ENCODE measurements at regions not wholly inside any gene's neighbourhood (a gene's known extent, or its start where the extent isn't known, plus 50 kb on each side); places are given as distances from the start of the nearest gene placed in this dataset.

DNA sequence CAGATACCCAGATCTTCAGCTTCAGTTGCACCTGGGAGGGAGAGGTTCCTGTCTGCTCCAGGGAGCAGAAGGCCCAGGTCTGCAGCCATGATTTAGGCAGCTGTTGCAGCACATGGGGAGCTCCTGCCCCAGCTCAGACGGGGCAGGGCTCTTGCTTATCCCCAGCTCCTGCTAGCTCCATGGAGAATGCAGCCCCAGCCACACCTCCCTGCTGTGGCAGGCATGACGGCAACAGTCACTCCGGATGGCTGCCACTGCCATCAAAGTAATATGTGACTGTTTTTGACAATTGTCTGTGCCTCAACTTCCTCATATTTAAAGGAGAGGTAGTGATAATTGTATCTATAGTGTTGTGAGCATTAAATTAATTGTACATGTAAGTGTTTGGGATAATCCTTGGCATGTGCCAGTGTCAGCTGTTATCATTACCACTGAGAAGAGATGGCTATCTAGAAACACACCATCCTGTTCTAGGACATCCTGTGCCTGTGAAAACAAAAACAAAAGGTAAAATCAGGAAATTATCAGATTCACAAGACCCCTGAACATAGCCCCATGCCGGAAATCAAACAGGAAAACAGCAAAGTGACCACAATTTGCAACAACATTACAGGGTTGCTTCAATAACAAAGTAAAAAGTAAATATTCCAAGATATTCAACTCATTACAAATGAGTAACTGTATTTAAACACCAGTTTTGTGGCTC, 1048.8 kb upstream of the ACO1 start:
- DNase-seq: peak in 1 of 9 donors; percentile 17
- peaks cover 6 to 28% (median 20%) of the 10 kb centered on the region in 7 donors for H3K4me1 Mint-ChIP-seq
- intact Hi-C loops (cut with micrococcal nuclease): loop anchor here (1.0 to 5.0 kb wide), 3 partner anchors 11 to 262 kb away; no protein-coding TSS in a partner anchor
- H3K4me3 ChIP-seq (ENCODE audit: low read length): peak overlapping the region; percentile 12
- peak overlapping the region; percentile 3 to 71 (median 55) for H3K4me3 Mint-ChIP-seq
- H3K27ac ChIP-seq (ENCODE audit: low read depth, low read length): no peak overlapping the region
- ChIA-PET CTCF (interaction anchor here (1.3 kb wide), 1 partner anchor 11 kb away, joined by 3 read pairs; no protein-coding TSS in a partner anchor), POLR2A (interaction anchor here (1.4 to 2.6 kb wide), 3 partner anchors 10 to 11 kb away, joined by 4 to 22 read pairs (median 11); no protein-coding TSS in a partner anchor)
- H3K27me3 Mint-ChIP-seq: peaks cover 0 to 3% (median 0%) of the 10 kb centered on the region in 5 donors
- ATAC-seq: no peak
- peak overlapping the region in 6 of 9 donors; percentile 34 to 92 (median 59) for H3K27ac Mint-ChIP-seq
- peaks cover 23 to 26% of the 10 kb centered on the region in 2 donors for H3K4me1 ChIP-seq (ENCODE audit: control insufficient read depth in 2 of 2, insufficient read depth in 2 of 2, low read length in 2 of 2)
- H3K36me3 ChIP-seq (ENCODE audit: control insufficient read depth in 2 of 3, insufficient read depth in 3 of 3, low read length in 3 of 3): no peaks in the 10 kb centered on the region
- H3K9me3 Mint-ChIP-seq: peaks cover 0 to 6% (median 2%) of the 10 kb centered on the region in 11 donors
- H3K9me3 ChIP-seq (ENCODE audit: control insufficient read depth in 2 of 3, low read length in 3 of 3): peaks cover 0 to 10% (median 2%) of the 10 kb centered on the region in 3 experiments
- H3K36me3 Mint-ChIP-seq: peaks cover 0 to 4% (median 0%) of the 10 kb centered on the region in 5 donors
- no peaks in the 10 kb centered on the region for H3K27me3 ChIP-seq (ENCODE audit: control insufficient read depth in 2 of 2, insufficient read depth in 2 of 2, low read length in 2 of 2)

DNA sequence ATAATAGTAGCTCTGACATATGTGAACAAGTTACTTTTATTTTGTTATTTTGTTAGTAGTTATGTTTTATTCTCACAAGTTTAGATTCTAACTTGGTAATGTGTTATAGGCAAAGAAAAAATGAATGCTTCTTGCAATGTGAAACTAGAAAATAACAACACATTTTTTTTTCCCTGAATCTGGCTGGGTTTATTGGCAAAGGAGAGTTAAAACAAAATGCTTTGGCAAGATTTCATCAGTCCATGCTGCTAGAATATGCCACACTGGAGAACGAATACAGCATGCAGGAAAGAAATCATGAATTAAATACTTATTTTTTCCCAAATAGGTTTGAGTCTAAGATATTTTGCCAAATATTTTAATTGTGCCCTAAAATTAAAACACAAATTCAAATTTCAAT, 1048.1 kb upstream of the ACO1 start:
- intact Hi-C loops (cut with micrococcal nuclease): loop anchor here (1.0 to 5.0 kb wide), 3 partner anchors 10 to 261 kb away; no protein-coding TSS in a partner anchor
- peaks cover 6 to 28% (median 20%) of the 10 kb centered on the region in 7 donors for H3K4me1 Mint-ChIP-seq
- DNase-seq: no peak
- ChIA-PET CTCF (interaction anchor here (1.3 kb wide), 1 partner anchor 12 kb away, joined by 3 read pairs; no protein-coding TSS in a partner anchor), POLR2A (interaction anchor here (1.4 to 2.6 kb wide), 3 partner anchors 10 to 12 kb away, joined by 4 to 22 read pairs (median 11); no protein-coding TSS in a partner anchor)
- Histone ChIP-seq H3K36me3 (ENCODE audit: control insufficient read depth in 2 of 3, insufficient read depth in 3 of 3, low read length in 3 of 3) (no peaks in the 10 kb centered on the region), H3K4me3 (ENCODE audit: low read length) (peak overlapping the region; percentile 12), H3K9me3 (ENCODE audit: control insufficient read depth in 2 of 3, low read length in 3 of 3) (peaks cover 0 to 10% (median 2%) of the 10 kb centered on the region in 3 experiments), H3K27me3 (ENCODE audit: control insufficient read depth in 2 of 2, insufficient read depth in 2 of 2, low read length in 2 of 2) (no peaks in the 10 kb centered on the region), H3K4me1 (ENCODE audit: control insufficient read depth in 2 of 2, insufficient read depth in 2 of 2, low read length in 2 of 2) (peaks cover 23 to 26% of the 10 kb centered on the region in 2 donors), H3K27ac (ENCODE audit: low read depth, low read length) (no peak overlapping the region)
- H3K4me3 Mint-ChIP-seq: peak overlapping the region in 5 of 10 donors; percentile 9 to 69 (median 56)
- peak overlapping the region in 5 of 9 donors; percentile 34 to 92 (median 61) for H3K27ac Mint-ChIP-seq
- no peak for ATAC-seq
- peaks cover 0 to 3% (median 0%) of the 10 kb centered on the region in 5 donors for H3K27me3 Mint-ChIP-seq
- H3K36me3 Mint-ChIP-seq: peaks cover 0 to 4% (median 0%) of the 10 kb centered on the region in 5 donors
- H3K9me3 Mint-ChIP-seq: peaks cover 0 to 6% (median 2%) of the 10 kb centered on the region in 11 donors

DNA sequence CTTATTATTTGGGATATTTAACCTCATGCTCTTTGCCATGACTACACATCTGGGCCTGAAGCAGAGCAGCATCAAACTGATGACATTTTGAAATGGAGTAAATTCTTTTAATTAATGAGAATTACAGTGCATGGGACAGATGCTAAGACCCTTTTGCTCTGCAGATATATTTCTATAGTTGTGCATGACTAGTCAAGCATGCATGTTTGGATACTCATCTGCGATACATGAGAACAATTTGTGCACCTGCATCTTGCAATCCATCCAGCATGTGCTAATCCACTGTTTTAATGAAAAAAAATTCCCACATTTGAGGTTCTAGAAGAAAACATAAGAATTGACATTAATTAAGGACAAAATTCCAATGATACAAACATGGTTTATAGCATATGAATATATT, 1047.6 kb upstream of the ACO1 start:
- ATAC-seq (no peak), DNase-seq (no peak)
- Mint-ChIP-seq H3K4me3 (peak overlapping the region in 1 of 10 donors; percentile 69), H3K27ac (peak overlapping the region in 2 of 9 donors; percentile 12 to 52), H3K27me3 (peaks cover 0 to 3% (median 0%) of the 10 kb centered on the region in 5 donors), H3K36me3 (peaks cover 0 to 4% (median 0%) of the 10 kb centered on the region in 5 donors), H3K9me3 (peaks cover 0 to 6% (median 2%) of the 10 kb centered on the region in 11 donors), H3K4me1 (peaks cover 7 to 32% (median 20%) of the 10 kb centered on the region in 7 donors)
- Histone ChIP-seq H3K4me1 (ENCODE audit: control insufficient read depth in 2 of 2, insufficient read depth in 2 of 2, low read length in 2 of 2) (peaks cover 23 to 26% of the 10 kb centered on the region in 2 donors), H3K36me3 (ENCODE audit: control insufficient read depth in 2 of 3, insufficient read depth in 3 of 3, low read length in 3 of 3) (no peaks in the 10 kb centered on the region), H3K27me3 (ENCODE audit: control insufficient read depth in 2 of 2, insufficient read depth in 2 of 2, low read length in 2 of 2) (no peaks in the 10 kb centered on the region), H3K4me3 (ENCODE audit: low read length) (no peak overlapping the region), H3K27ac (ENCODE audit: low read depth, low read length) (no peak overlapping the region), H3K9me3 (ENCODE audit: control insufficient read depth in 2 of 3, low read length in 3 of 3) (peaks cover 0 to 10% (median 2%) of the 10 kb centered on the region in 3 experiments)
- intact Hi-C loops (cut with micrococcal nuclease): loop anchor here (1.0 to 5.0 kb wide), 3 partner anchors 9 to 260 kb away; no protein-coding TSS in a partner anchor
- ChIA-PET CTCF (no interaction called here), POLR2A (interaction anchor here (2.4 to 2.8 kb wide), 3 partner anchors 10 to 13 kb away, joined by 10 to 22 read pairs (median 11); no protein-coding TSS in a partner anchor)

DNA sequence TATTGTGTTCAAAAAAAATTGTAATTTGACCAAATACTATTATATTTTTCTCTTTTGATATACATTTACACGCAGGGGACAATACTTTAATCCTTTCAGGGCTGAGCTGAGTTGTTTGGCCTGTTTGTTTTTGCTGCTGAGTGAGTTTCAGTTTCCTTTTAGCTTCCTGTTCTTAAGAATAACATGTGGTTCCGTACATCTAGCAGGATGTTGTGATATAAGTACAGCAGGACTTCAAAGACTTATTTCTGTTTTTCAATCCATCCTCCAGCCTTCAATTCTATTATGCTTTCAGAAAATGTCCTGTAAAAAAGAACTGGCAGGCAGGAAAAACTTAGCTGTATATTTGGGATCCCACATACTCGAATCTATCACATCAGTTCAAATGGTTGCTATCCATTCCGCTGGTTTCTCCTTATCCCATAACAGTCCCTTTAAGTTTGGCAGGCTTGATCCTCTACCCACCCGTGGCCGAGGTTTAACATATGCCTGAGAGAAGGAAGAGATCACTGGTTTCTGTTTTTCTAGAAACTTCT, 1037.3 kb upstream of the ACO1 start:
- Histone ChIP-seq H3K27ac (ENCODE audit: low read depth, low read length) (peak overlapping the region; percentile 77), H3K27me3 (ENCODE audit: control insufficient read depth in 2 of 2, insufficient read depth in 2 of 2, low read length in 2 of 2) (no peaks in the 10 kb centered on the region), H3K4me1 (ENCODE audit: control insufficient read depth in 2 of 2, insufficient read depth in 2 of 2, low read length in 2 of 2) (peaks cover 25 to 26% of the 10 kb centered on the region in 2 donors), H3K36me3 (ENCODE audit: control insufficient read depth in 2 of 3, insufficient read depth in 3 of 3, low read length in 3 of 3) (no peaks in the 10 kb centered on the region), H3K4me3 (ENCODE audit: low read length) (peak overlapping the region; percentile 36), H3K9me3 (ENCODE audit: control insufficient read depth in 2 of 3, low read length in 3 of 3) (peaks cover 0 to 4% (median 0%) of the 10 kb centered on the region in 3 experiments)
- Mint-ChIP-seq H3K36me3 (peaks cover 0 to 22% (median 9%) of the 10 kb centered on the region in 5 donors), H3K4me1 (peaks cover 8 to 73% (median 58%) of the 10 kb centered on the region in 7 donors), H3K9me3 (peaks cover 0 to 26% (median 14%) of the 10 kb centered on the region in 11 donors), H3K27ac (peak overlapping the region; percentile 93 to 98 (median 96)), H3K4me3 (peak overlapping the region; percentile 63 to 82 (median 72)), H3K27me3 (no peaks in the 10 kb centered on the region)
- DNase-seq (peak in 7 of 9 donors; percentile 58 to 81 (median 72)), ATAC-seq (peak; percentile 97)
- intact Hi-C loops (cut with micrococcal nuclease): loop anchor here (1.0 to 10.0 kb wide), 13 partner anchors 9 to 1818 kb away; partner anchors contain the start of genes B4GALT1 (in 1 of the 2), SMIM27 (in 1 of the 2) and TOPORS (in 1 of the 2)
- ChIA-PET CTCF (interaction anchor here (0.6 to 1.7 kb wide), 6 partner anchors 21 to 196 kb away, joined by 3 to 8 read pairs (median 4); no protein-coding TSS in a partner anchor), POLR2A (interaction anchor here (0.6 to 3.0 kb wide), 6 partner anchors 9 to 38 kb away, joined by 3 to 22 read pairs (median 5); no protein-coding TSS in a partner anchor)

DNA sequence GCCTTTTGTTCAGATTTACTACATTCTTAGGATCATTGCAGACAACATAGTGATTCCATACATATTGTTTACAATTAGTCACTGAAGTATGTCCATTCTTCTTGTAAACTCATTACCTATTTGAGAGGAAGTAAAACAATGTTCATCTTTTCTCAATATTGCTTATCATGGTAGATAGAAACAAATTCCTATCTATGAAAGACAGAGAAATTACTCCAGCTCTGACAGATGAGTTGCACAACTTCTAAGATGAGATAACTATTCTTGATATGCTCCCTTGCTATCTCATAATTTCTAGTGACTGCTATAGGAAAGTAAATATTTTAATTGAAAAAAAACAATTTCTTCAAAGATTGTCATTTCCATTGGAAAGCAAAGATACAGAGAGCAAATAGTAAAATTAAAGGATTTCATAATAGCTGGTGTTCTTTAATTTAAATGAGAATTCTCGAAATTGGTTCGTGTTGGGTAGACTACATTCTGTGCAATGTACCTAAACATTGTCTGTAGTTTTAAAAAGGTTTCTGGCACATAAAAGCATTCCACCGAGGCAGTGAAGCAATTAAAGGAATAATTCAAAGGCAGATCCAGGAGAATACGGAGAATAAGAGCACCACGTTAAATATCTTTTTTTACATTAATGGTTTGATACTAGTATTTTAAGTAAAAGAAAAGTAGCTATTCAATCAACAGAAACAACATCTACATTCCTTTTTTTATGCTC, 1029.1 kb upstream of the ACO1 start:
- Histone ChIP-seq H3K27ac (ENCODE audit: low read depth, low read length) (no peak overlapping the region), H3K27me3 (ENCODE audit: control insufficient read depth in 2 of 2, insufficient read depth in 2 of 2, low read length in 2 of 2) (no peaks in the 10 kb centered on the region), H3K36me3 (ENCODE audit: control insufficient read depth in 2 of 3, insufficient read depth in 3 of 3, low read length in 3 of 3) (no peaks in the 10 kb centered on the region), H3K4me3 (ENCODE audit: low read length) (no peak overlapping the region), H3K4me1 (ENCODE audit: control insufficient read depth in 2 of 2, insufficient read depth in 2 of 2, low read length in 2 of 2) (no peaks in the 10 kb centered on the region), H3K9me3 (ENCODE audit: control insufficient read depth in 2 of 3, low read length in 3 of 3) (no peaks in the 10 kb centered on the region)
- Mint-ChIP-seq H3K4me1 (peaks cover 0 to 16% (median 4%) of the 10 kb centered on the region in 7 donors), H3K9me3 (peaks cover 0 to 27% (median 0%) of the 10 kb centered on the region in 11 donors), H3K27me3 (peaks cover 0 to 8% (median 0%) of the 10 kb centered on the region in 5 donors), H3K4me3 (no peak overlapping the region), H3K27ac (no peak overlapping the region), H3K36me3 (peaks cover 0 to 3% (median 0%) of the 10 kb centered on the region in 5 donors)
- ChIA-PET CTCF (no interaction called here), POLR2A (interaction anchor here (0.8 to 1.4 kb wide), 3 partner anchors 14 to 36 kb away, joined by 3 read pairs; no protein-coding TSS in a partner anchor)
- no peak for DNase-seq
- intact Hi-C loops (cut with micrococcal nuclease): no loop called here
- ATAC-seq: no peak
